IMR-90 (cell line): ENCODE measurements at regions not wholly inside any gene's neighbourhood (a gene's known extent, or its start where the extent isn't known, plus 50 kb on each side); places are given as distances from the start of the nearest gene placed in this dataset.

Experiments
- ATAC-seq: fragments of 200-7000 bp; cut with Tn5 transposase; 2 replicates; pipeline ENCODE4 v1.9.1; 2020; ENCODE audit warnings: low read depth, mild to moderate bottlenecking, moderate library complexity
- BruUV-seq: library from RNA; stranded (reverse); fragments of 400-500 nt; replicated peaks from 2 replicates; lab custom pipeline; 2021; lab: Mats Ljungman, UMichigan
- CTCF ChIA-PET: fragments of 300-600 bp; formaldehyde crosslinking; extraction: SDS; loops from one replicate; lab custom pipeline; 2021; ENCODE audit warnings: antibody characterized with exemption; lab: Yijun Ruan, JAX
- POLR2A ChIA-PET: fragments of 300-600 bp; sonication (Branson Sonifier 250); formaldehyde crosslinking; loops from one replicate; lab custom pipeline; 2022; ENCODE audit warnings: antibody characterized with exemption; ENCODE audit not compliant: unreplicated experiment; lab: Charles Lee
- DNase-seq: peaks from one replicate; pipeline ENCODE4 v3.0.0; 2013
- H2AFZ ChIP-seq: replicated peaks from 2 replicates; pipeline ENCODE3; 2013; ENCODE audit warnings: low read length, mild to moderate bottlenecking; ENCODE audit not compliant: poor library complexity
- H2AK5ac ChIP-seq: 2 replicates; pipeline ENCODE4 v1.6.1; 2013; ENCODE audit warnings: low read depth, low read length, inconsistent platforms
- H2AK9ac ChIP-seq: replicated peaks from 2 replicates; pipeline ENCODE3; 2013; ENCODE audit warnings: mild to moderate bottlenecking, low read depth, low read length, moderate library complexity; ENCODE audit not compliant: poor library complexity
- H2BK120ac ChIP-seq: 2 replicates; pipeline ENCODE4 v1.6.1; 2013; ENCODE audit warnings: low read depth, low read length, inconsistent platforms
- H2BK15ac ChIP-seq: 3 replicates; pipeline ENCODE4 v1.6.1; 2013; ENCODE audit warnings: low read depth, low read length, inconsistent platforms
- H2BK20ac ChIP-seq: 2 replicates; pipeline ENCODE4 v1.6.1; 2013; ENCODE audit warnings: low read depth, mild to moderate bottlenecking, inconsistent platforms, low read length, moderate library complexity
- H2BK5ac ChIP-seq: 2 replicates; pipeline ENCODE4 v1.6.1; 2013; ENCODE audit warnings: mild to moderate bottlenecking, low read depth, low read length, inconsistent platforms; ENCODE audit not compliant: poor library complexity, severe bottlenecking
- H3K14ac ChIP-seq: replicated peaks from 2 replicates; pipeline ENCODE4 v1.6.1; 2013; ENCODE audit warnings: low read depth, low read length, inconsistent platforms
- H3K18ac ChIP-seq: 2 replicates; pipeline ENCODE4 v1.6.1; 2013; ENCODE audit warnings: low read depth, low read length, control low read depth
- H3K23ac ChIP-seq: 2 replicates; pipeline ENCODE4 v1.6.1; 2013; ENCODE audit warnings: low read depth, low read length, inconsistent platforms
- H3K27ac ChIP-seq: 2 replicates; pipeline ENCODE4 v1.5.1; 2013; ENCODE audit warnings: mild to moderate bottlenecking, control low read depth, low read length; ENCODE audit not compliant: insufficient read depth
- H3K27me3 ChIP-seq: 2 replicates; pipeline ENCODE4 v1.6.1; 2013; ENCODE audit warnings: low read length; ENCODE audit not compliant: control insufficient read depth, insufficient read depth
- H3K36me3 ChIP-seq: 2 replicates; pipeline ENCODE4 v1.6.1; 2013; ENCODE audit warnings: low read length, mixed read lengths; ENCODE audit not compliant: control insufficient read depth, insufficient read depth
- H3K4ac ChIP-seq: 2 replicates; pipeline ENCODE4 v1.6.1; 2013; ENCODE audit warnings: low read depth, low read length, inconsistent platforms
- H3K4me1 ChIP-seq: 2 replicates; pipeline ENCODE4 v1.6.1; 2013; ENCODE audit warnings: low read length, mixed read lengths; ENCODE audit not compliant: control insufficient read depth, insufficient read depth
- H3K4me2 ChIP-seq: 2 replicates; pipeline ENCODE4 v1.6.1; 2013; ENCODE audit warnings: low read depth, mild to moderate bottlenecking, control low read depth, low read length, moderate library complexity
- H3K4me3 ChIP-seq: 2 replicates; pipeline ENCODE4 v1.5.1; 2013; ENCODE audit warnings: low read depth, mild to moderate bottlenecking, control low read depth, low read length, moderate library complexity; ENCODE audit not compliant: insufficient read depth
- H3K56ac ChIP-seq: 2 replicates; pipeline ENCODE4 v1.6.1; 2013; ENCODE audit warnings: low read length, inconsistent platforms; ENCODE audit not compliant: insufficient read depth; ENCODE audit errors: extremely low read depth
- H3K79me1 ChIP-seq, 2 experiments: 2 replicates each; pipeline ENCODE4 v1.6.1; 2013; ENCODE audit warnings: low read length in 2 of 2, inconsistent platforms in 1 of 2, low read depth in 1 of 2
- H3K9ac ChIP-seq: 2 replicates; pipeline ENCODE4 v1.6.1; 2013; ENCODE audit warnings: low read depth, low read length, control low read depth
- H3K9me1 ChIP-seq: 2 replicates; pipeline ENCODE4 v1.6.1; 2013; ENCODE audit warnings: low read length, inconsistent platforms; ENCODE audit not compliant: insufficient read depth
- H3K9me3 ChIP-seq: 2 replicates; pipeline ENCODE4 v1.6.1; 2013; ENCODE audit warnings: low read length; ENCODE audit not compliant: control insufficient read depth, insufficient read depth
- H4K20me1 ChIP-seq: 2 replicates; pipeline ENCODE4 v1.6.1; 2013; ENCODE audit warnings: low read length, inconsistent platforms; ENCODE audit not compliant: insufficient read depth
- H4K5ac ChIP-seq: 2 replicates; pipeline ENCODE4 v1.6.1; 2013; ENCODE audit warnings: mild to moderate bottlenecking, low read depth, low read length, control low read depth
- H4K8ac ChIP-seq, 2 experiments: 2 replicates each; pipeline ENCODE4 v1.6.1; 2013; ENCODE audit warnings: low read depth in 2 of 2, low read length in 2 of 2, control low read depth in 1 of 2, inconsistent platforms in 1 of 2
- H4K91ac ChIP-seq: 2 replicates; pipeline ENCODE4 v1.6.1; 2013; ENCODE audit warnings: low read depth, low read length, inconsistent platforms; ENCODE audit not compliant: insufficient read depth
- CHD1 ChIP-seq: IDR thresholded peaks from 2 replicates; pipeline ENCODE4 v1.6.1; 2012; ENCODE audit warnings: low read depth, low read length, improper control_type of control experiment
- MAFK ChIP-seq: IDR thresholded peaks from 2 replicates; pipeline ENCODE4 v1.6.1; 2012; ENCODE audit warnings: low read depth, low read length, improper control_type of control experiment
- MAZ ChIP-seq: IDR thresholded peaks from 2 replicates; pipeline ENCODE4 v1.6.1; 2012; ENCODE audit warnings: low read depth, mild to moderate bottlenecking, low read length, improper control_type of control experiment, moderate library complexity, borderline replicate concordance
- NFE2L2 ChIP-seq: fragments of 150-350 bp; IDR thresholded peaks from 2 replicates; pipeline ENCODE4 v1.6.1; 2016; ENCODE audit warnings: low read depth, mild to moderate bottlenecking, low read length
- RAD21 ChIP-seq: IDR thresholded peaks from 2 replicates; pipeline ENCODE4 v1.6.1; 2012; ENCODE audit warnings: low read length, improper control_type of control experiment
- RCOR1 ChIP-seq: IDR thresholded peaks from 2 replicates; pipeline ENCODE4 v1.6.1; 2012; ENCODE audit warnings: mild to moderate bottlenecking, low read length, improper control_type of control experiment; ENCODE audit not compliant: insufficient replicate concordance
- RFX5 ChIP-seq: IDR thresholded peaks from 2 replicates; pipeline ENCODE4 v1.8.0; 2012; ENCODE audit warnings: low read depth, mild to moderate bottlenecking, low read length, moderate library complexity
- WGBS, 2 experiments: methylation state at CpG; one replicate each; pipeline versions ENCODE4 v1.1.5 to v1.1.7; 2013; ENCODE audit warnings: missing lambda C conversion rate in 2 of 2; ENCODE audit not compliant: insufficient read length in 1 of 2; ENCODE audit errors: extremely low coverage in 2 of 2; 5-methylcytosine and 5-hydroxymethylcytosine counted together
- dilution Hi-C: fragments of 300-500 bp; cut with HindIII; formaldehyde crosslinking; loops from one replicate; pipeline ENCODE4 v1.14.3; 2018; ENCODE audit warnings: low sequenced_read_pairs; ENCODE audit not compliant: unreplicated experiment
- in situ Hi-C: fragments of 300-500 bp; cut with MboI; formaldehyde crosslinking; loops from 3 replicates; pipeline ENCODE4 v1.14.3; 2019; ENCODE audit warnings: low sequenced_read_pairs, inconsistent platforms, mixed read lengths
- intact Hi-C: fragments of 100-400 bp; cut with micrococcal nuclease; formaldehyde crosslinking; loops from 2 replicates; pipeline ENCODE4 v1.10.0; 2022
- TF ChIP-seq, protein P1 (sequence below): fragments of 150-350 bp; IDR thresholded peaks from 2 replicates; pipeline ENCODE4 v1.6.1; 2017; ENCODE audit warnings: mild to moderate bottlenecking, antibody characterized with exemption, low read length, low read depth

DNA sequence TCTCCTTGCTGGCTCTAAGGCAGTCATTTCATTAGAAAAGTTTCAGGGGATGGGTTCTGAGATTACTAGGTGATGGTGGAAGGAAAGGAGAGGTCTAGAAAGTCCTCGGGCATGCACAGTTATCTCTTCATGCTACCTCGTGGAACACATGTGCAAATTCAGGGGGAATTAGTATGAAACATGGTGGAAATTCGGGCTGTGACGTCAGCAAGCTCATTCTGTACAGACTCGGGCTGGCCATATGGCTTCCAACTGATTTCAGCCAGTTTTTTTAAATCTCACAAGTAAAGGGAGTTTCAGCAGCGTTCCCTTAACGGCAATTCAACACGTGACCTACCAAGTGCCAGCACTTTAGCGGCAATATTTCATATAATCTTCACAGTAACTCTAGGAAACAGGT is 251.1 kb downstream of the TBL1XR1 start:
- Histone ChIP-seq H3K9ac (no peak overlapping the region), H3K4me2 (no peak overlapping the region), H3K27me3 (no peaks in the 10 kb centered on the region), H3K36me3 (no peaks in the 10 kb centered on the region), H3K14ac (no peak overlapping the region), H4K20me1 (no peaks in the 10 kb centered on the region), H2AK9ac (no peak overlapping the region), H2BK120ac (no peak overlapping the region), H3K56ac (no peak overlapping the region), H4K8ac (no peak overlapping the region), H3K9me1 (no peaks in the 10 kb centered on the region), H3K9me3 (no peaks in the 10 kb centered on the region), H2AK5ac (no peak overlapping the region), H4K5ac (no peak overlapping the region), H2BK20ac (no peak overlapping the region), H3K27ac (no peak overlapping the region), H2BK5ac (no peak overlapping the region), H2BK15ac (no peak overlapping the region), H3K18ac (no peak overlapping the region), H4K91ac (no peak overlapping the region), H3K4ac (no peak overlapping the region), H2AFZ (no peak overlapping the region), H3K79me1 (no peaks in the 10 kb centered on the region), H3K23ac (no peak overlapping the region), H3K4me1 (peaks cover 4% of the 10 kb centered on the region; the same call in 1 of the 2 replicates), H3K4me3 (no peak overlapping the region)
- intact Hi-C loops (no loop called here), in situ Hi-C loops (no loop called here), dilution Hi-C loops (no loop called here)
- TF ChIP-seq RCOR1: no peak
- no peak for TF ChIP-seq MAFK
- TF ChIP-seq CHD1: no peak
- TF ChIP-seq RFX5: no peak
- no peak for TF ChIP-seq MAZ
- TF ChIP-seq, protein P1, sequence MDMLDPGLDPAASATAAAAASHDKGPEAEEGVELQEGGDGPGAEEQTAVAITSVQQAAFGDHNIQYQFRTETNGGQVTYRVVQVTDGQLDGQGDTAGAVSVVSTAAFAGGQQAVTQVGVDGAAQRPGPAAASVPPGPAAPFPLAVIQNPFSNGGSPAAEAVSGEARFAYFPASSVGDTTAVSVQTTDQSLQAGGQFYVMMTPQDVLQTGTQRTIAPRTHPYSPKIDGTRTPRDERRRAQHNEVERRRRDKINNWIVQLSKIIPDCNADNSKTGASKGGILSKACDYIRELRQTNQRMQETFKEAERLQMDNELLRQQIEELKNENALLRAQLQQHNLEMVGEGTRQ: no peak
- no peak for TF ChIP-seq RAD21
- TF ChIP-seq NFE2L2: no peak
- ChIA-PET POLR2A (no interaction called here), CTCF (no interaction called here)
- DNase-seq: no peak
- no TSS peak for BruUV-seq
- ATAC-seq: no peak
- 83% methylated on average over 3 of the region's 9 CpGs; no CpG with 5 or more reads in 1 of the 2 experiments for WGBS, 2 experiments
